ENCODE measurements at regions not wholly inside any gene's neighbourhood (a gene's known extent, or its start where the extent isn't known, plus 50 kb on each side); places are given as distances from the start of the nearest gene placed in this dataset.
A peak's percentile ranks its signal among the peaks of the same experiment; 100 is the strongest.

- DNase-seq (ENCODE audit: low read depth): peak; percentile 57
- no peak for TF ChIP-seq CTCF (IDR thresholded peaks at IDR 0.05; ENCODE audit: low read length, missing control alignments)
Measured at GRCh38 chr5:92749943-92750342, 831.1 kb downstream of the NR2F1-AS1 start.

GRCh38 chr5:92748072-92748676, 832.8 kb downstream of the NR2F1-AS1 start:
- H3K4me3 ChIP-seq (replicated peaks; ENCODE audit: low read depth, low read length): no peak overlapping the region
- TF ChIP-seq CTCF (IDR thresholded peaks at IDR 0.05; ENCODE audit: low read length, missing control alignments): no peak
- DNase-seq (ENCODE audit: low read depth): no peak

More at GRCh38 chr5:92749943-92750342, 831.1 kb downstream of the NR2F1-AS1 start:
- no peak overlapping the region for H3K4me3 ChIP-seq (replicated peaks; ENCODE audit: low read depth, low read length)

- H3K4me3 ChIP-seq (replicated peaks; ENCODE audit: low read depth, low read length): no peak overlapping the region
- no peak for TF ChIP-seq CTCF (IDR thresholded peaks at IDR 0.05; ENCODE audit: low read length, missing control alignments)
- DNase-seq (ENCODE audit: low read depth): no peak
Measured at GRCh38 chr5:92741906-92742305, 839.1 kb downstream of the NR2F1-AS1 start.

- no peak overlapping the region for H3K4me3 ChIP-seq (replicated peaks; ENCODE audit: low read depth, low read length)
- DNase-seq (ENCODE audit: low read depth): no peak
- TF ChIP-seq CTCF (IDR thresholded peaks at IDR 0.05; ENCODE audit: low read length, missing control alignments): no peak
Measured at GRCh38 chr5:92734211-92734940, 846.6 kb downstream of the NR2F1-AS1 start.

- DNase-seq (ENCODE audit: low read depth): no peak
- TF ChIP-seq CTCF (IDR thresholded peaks at IDR 0.05; ENCODE audit: low read length, missing control alignments): no peak
Measured at GRCh38 chr5:92730486-92730885, 850.5 kb downstream of the NR2F1-AS1 start.

GRCh38 chr5:92729088-92729487, 851.9 kb downstream of the NR2F1-AS1 start:
- no peak for DNase-seq (ENCODE audit: low read depth)
- no peak overlapping the region for H3K4me3 ChIP-seq (replicated peaks; ENCODE audit: low read depth, low read length)
- TF ChIP-seq CTCF (IDR thresholded peaks at IDR 0.05; ENCODE audit: low read length, missing control alignments): no peak

More at GRCh38 chr5:92730486-92730885, 850.5 kb downstream of the NR2F1-AS1 start:
- no peak overlapping the region for H3K4me3 ChIP-seq (replicated peaks; ENCODE audit: low read depth, low read length)
